T-helper 1 cell treated with Interleukin-12 subunit alpha and Interleukin-12 subunit beta and Interleukin-4 antibody, amounts not matched to agents 30 ng/mL and 1 ng/mL, for 36 hours (primary cell): ENCODE measurements at regions not wholly inside any gene's neighbourhood (a gene's known extent, or its start where the extent isn't known, plus 50 kb on each side); places are given as distances from the start of the nearest gene placed in this dataset.

Experiments
- intact Hi-C: fragments of 100-400 bp; cut with micrococcal nuclease; formaldehyde crosslinking; loops from one replicate; pipeline ENCODE4 v1.15.1; 2024

- intact Hi-C loops, result no loop called here
These were observed 195.5 kb upstream of the XYLT1 start for GRCh38 chr16:17666293-17666692.

- intact Hi-C loops, result no loop called here
These were observed 188.1 kb upstream of the XYLT1 start for GRCh38 chr16:17658881-17659280.

GRCh38 chr16:17657045-17657444, 186.3 kb upstream of the XYLT1 start:
- intact Hi-C loops, result no loop called here

- intact Hi-C loops, result no loop called here
These were observed 183.8 kb upstream of the XYLT1 start for GRCh38 chr16:17654571-17654970.

GRCh38 chr16:17654142-17654541, 183.4 kb upstream of the XYLT1 start:
- intact Hi-C loops, result no loop called here

- intact Hi-C loops, result no loop called here
These were observed 177.4 kb upstream of the XYLT1 start for GRCh38 chr16:17647879-17648872.

GRCh38 chr16:17643935-17644334, 173.2 kb upstream of the XYLT1 start:
- intact Hi-C loops, result no loop called here

- intact Hi-C loops, result no loop called here
These were observed 171.2 kb upstream of the XYLT1 start for GRCh38 chr16:17641990-17642389.

- intact Hi-C loops, result no loop called here
These were observed 167.4 kb upstream of the XYLT1 start for GRCh38 chr16:17638134-17638533.

- intact Hi-C loops, result no loop called here
These were observed 164.4 kb upstream of the XYLT1 start for GRCh38 chr16:17635183-17635582.

GRCh38 chr16:17633181-17633951, 162.6 kb upstream of the XYLT1 start:
- intact Hi-C loops, result no loop called here

- intact Hi-C loops, result no loop called here
These were observed 161.9 kb upstream of the XYLT1 start for GRCh38 chr16:17632667-17633066.

GRCh38 chr16:17629936-17630335, 159.2 kb upstream of the XYLT1 start:
- intact Hi-C loops, result no loop called here

- intact Hi-C loops, result no loop called here
These were observed 158.2 kb upstream of the XYLT1 start for GRCh38 chr16:17628983-17629382.

- intact Hi-C loops, result no loop called here
These were observed 151.6 kb upstream of the XYLT1 start for GRCh38 chr16:17622366-17622765.

GRCh38 chr16:17619261-17619660, 148.5 kb upstream of the XYLT1 start:
- intact Hi-C loops, result no loop called here

GRCh38 chr16:17617021-17617552, 146.3 kb upstream of the XYLT1 start:
- intact Hi-C loops, result no loop called here

- intact Hi-C loops, result no loop called here
These were observed 141.6 kb upstream of the XYLT1 start for GRCh38 chr16:17612336-17612735.

GRCh38 chr16:17607609-17608008, 136.8 kb upstream of the XYLT1 start:
- intact Hi-C loops, result no loop called here

- intact Hi-C loops, result no loop called here
These were observed 136.3 kb upstream of the XYLT1 start for GRCh38 chr16:17607075-17607509.

GRCh38 chr16:17606460-17606859, 135.7 kb upstream of the XYLT1 start:
- intact Hi-C loops, result no loop called here

- intact Hi-C loops, result no loop called here
These were observed 135.0 kb upstream of the XYLT1 start for GRCh38 chr16:17605784-17606183.
